Testis (tissue), 2 donors: ENCODE measurements at regions not wholly inside any gene's neighbourhood (a gene's known extent, or its start where the extent isn't known, plus 50 kb on each side); places are given as distances from the start of the nearest gene placed in this dataset.

Experiments used
- CTCF ChIP-seq, 3 experiments: fragments of 450-650 bp in 2 of 3; fragments of 200-600 bp in 1 of 3; sonication (generic) in 1 of 3; IDR thresholded peaks; one replicate each; pipeline ENCODE4 v1.5.1; 2016 to 2019; ENCODE audit warnings: antibody characterized with exemption in 3 of 3, mild to moderate bottlenecking in 2 of 3, moderate library complexity in 1 of 3
- POLR2A ChIP-seq: fragments of 450-650 bp; IDR thresholded peaks from one replicate; pipeline ENCODE4 v1.6.1; 2017; ENCODE audit warnings: antibody characterized with exemption, mild to moderate bottlenecking, moderate library complexity

GRCh38 chr7:38105874-38106483 lies 72.1 kb upstream of the STARD3NL start:
- peak; percentile 45 to 76 (median 60) for TF ChIP-seq CTCF (IDR thresholded peaks at IDR 0.05)
- TF ChIP-seq POLR2A, result no peak
